C4-2B (cell line): ENCODE measurements at regions not wholly inside any gene's neighbourhood (a gene's known extent, or its start where the extent isn't known, plus 50 kb on each side); places are given as distances from the start of the nearest gene placed in this dataset.

Source experiments
- CTCF ChIP-seq: fragments of 450-650 bp; conservative IDR thresholded peaks from 2 replicates; pipeline ENCODE4 v1.5.1; 2017; ENCODE audit warnings: mild to moderate bottlenecking
- ZFX ChIP-seq: fragments of 450-650 bp; IDR thresholded peaks from 2 replicates; pipeline ENCODE4 v1.6.1; 2017

- TF ChIP-seq CTCF = no peak
- TF ChIP-seq ZFX = no peak
These were observed 411.6 kb downstream of the STIM2 start for GRCh38 chr4:27272217-27272616.
